ENCODE measurements at regions not wholly inside any gene's neighbourhood (a gene's known extent, or its start where the extent isn't known, plus 50 kb on each side); places are given as distances from the start of the nearest gene placed in this dataset.

- no peak for DNase-seq (ENCODE audit: low read depth, low spot score)
- H3K27ac ChIP-seq (ENCODE audit: low read depth, low read length): no peak overlapping the region
- no peaks in the 10 kb centered on the region for H3K27me3 ChIP-seq (ENCODE audit: control insufficient read depth, insufficient read depth, low read length)
- H3K4me3 ChIP-seq (ENCODE audit: low read depth, low read length): no peak overlapping the region
- H3K9me3 ChIP-seq (ENCODE audit: control insufficient read depth, insufficient read depth, low read length): no peaks in the 10 kb centered on the region
- ChIA-PET POLR2A (no interaction called here), CTCF (no interaction called here)
- TF ChIP-seq, protein P1, sequence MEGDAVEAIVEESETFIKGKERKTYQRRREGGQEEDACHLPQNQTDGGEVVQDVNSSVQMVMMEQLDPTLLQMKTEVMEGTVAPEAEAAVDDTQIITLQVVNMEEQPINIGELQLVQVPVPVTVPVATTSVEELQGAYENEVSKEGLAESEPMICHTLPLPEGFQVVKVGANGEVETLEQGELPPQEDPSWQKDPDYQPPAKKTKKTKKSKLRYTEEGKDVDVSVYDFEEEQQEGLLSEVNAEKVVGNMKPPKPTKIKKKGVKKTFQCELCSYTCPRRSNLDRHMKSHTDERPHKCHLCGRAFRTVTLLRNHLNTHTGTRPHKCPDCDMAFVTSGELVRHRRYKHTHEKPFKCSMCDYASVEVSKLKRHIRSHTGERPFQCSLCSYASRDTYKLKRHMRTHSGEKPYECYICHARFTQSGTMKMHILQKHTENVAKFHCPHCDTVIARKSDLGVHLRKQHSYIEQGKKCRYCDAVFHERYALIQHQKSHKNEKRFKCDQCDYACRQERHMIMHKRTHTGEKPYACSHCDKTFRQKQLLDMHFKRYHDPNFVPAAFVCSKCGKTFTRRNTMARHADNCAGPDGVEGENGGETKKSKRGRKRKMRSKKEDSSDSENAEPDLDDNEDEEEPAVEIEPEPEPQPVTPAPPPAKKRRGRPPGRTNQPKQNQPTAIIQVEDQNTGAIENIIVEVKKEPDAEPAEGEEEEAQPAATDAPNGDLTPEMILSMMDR (IDR thresholded peaks at IDR 0.05; ENCODE audit: low read depth, low read length): no peak
Measured at GRCh38 chr4:103329642-103330041, 131.5 kb upstream of the CENPE start.

DNA sequence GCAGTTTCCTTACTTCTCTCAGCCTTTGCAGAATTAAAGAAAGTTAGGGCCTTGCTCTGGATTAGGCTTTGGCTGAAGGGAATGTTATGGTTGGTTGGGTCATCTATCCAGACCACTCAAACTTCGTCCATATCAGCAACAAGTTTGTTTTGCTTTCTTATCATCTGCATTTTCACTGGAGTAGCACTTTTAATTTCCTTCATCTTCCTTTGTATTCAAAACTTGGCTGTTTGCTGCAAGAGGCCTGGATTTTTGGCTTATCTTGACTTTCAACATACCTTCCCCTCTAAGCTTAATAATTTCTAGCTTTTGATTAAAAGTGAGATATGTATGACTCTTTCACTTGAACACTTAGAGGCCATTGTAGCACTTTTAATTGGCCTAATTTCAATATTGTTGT, 126.7 kb upstream of the CENPE start:
- Histone ChIP-seq H3K9me3 (ENCODE audit: control insufficient read depth, insufficient read depth, low read length) (no peaks in the 10 kb centered on the region), H3K27me3 (ENCODE audit: control insufficient read depth, insufficient read depth, low read length) (no peaks in the 10 kb centered on the region), H3K4me3 (ENCODE audit: low read depth, low read length) (no peak overlapping the region), H3K27ac (ENCODE audit: low read depth, low read length) (no peak overlapping the region)
- DNase-seq (ENCODE audit: low read depth, low spot score): no peak
- CTCF ChIA-PET: no interaction called here
- POLR2A ChIA-PET: no interaction called here
- TF ChIP-seq, protein P1 (IDR thresholded peaks at IDR 0.05; ENCODE audit: low read depth, low read length): no peak

DNA sequence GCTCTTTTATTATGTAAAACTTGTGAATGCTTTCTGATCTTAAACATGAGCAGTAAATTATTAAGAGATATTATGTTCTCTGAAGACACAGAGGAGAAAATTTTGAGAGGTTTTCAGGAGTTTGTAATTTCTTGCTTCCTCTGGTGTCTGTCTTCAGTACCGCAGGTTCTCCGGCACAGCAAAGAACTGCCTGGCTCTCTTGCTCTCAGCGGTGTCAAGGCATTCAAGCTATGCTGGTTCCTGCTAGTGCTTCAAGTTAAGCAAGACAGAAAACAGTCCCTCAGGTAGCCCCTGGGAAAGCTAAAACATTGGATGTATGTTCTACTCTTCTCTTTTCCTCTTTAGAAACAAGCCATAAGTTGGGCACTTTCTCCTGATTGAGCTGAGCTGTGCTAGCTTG, 120.2 kb upstream of the CENPE start:
- H3K4me3 ChIP-seq (ENCODE audit: low read depth, low read length): no peak overlapping the region
- H3K9me3 ChIP-seq (ENCODE audit: control insufficient read depth, insufficient read depth, low read length): no peaks in the 10 kb centered on the region; the same call in 1 of the 2 replicates
- TF ChIP-seq, protein P1 (IDR thresholded peaks at IDR 0.05; ENCODE audit: low read depth, low read length): no peak
- H3K27me3 ChIP-seq (ENCODE audit: control insufficient read depth, insufficient read depth, low read length): no peaks in the 10 kb centered on the region
- DNase-seq (ENCODE audit: low read depth, low spot score): no peak
- ChIA-PET POLR2A (no interaction called here), CTCF (no interaction called here)
- no peak overlapping the region for H3K27ac ChIP-seq (ENCODE audit: low read depth, low read length)

- H3K27me3 ChIP-seq (ENCODE audit: control insufficient read depth, insufficient read depth, low read length): no peaks in the 10 kb centered on the region
- ChIA-PET CTCF (no interaction called here), POLR2A (no interaction called here)
- no peaks in the 10 kb centered on the region; the same call in 1 of the 2 replicates for H3K9me3 ChIP-seq (ENCODE audit: control insufficient read depth, insufficient read depth, low read length)
- TF ChIP-seq, protein P1 (IDR thresholded peaks at IDR 0.05; ENCODE audit: low read depth, low read length): no peak
- no peak overlapping the region for H3K27ac ChIP-seq (ENCODE audit: low read depth, low read length)
- no peak overlapping the region for H3K4me3 ChIP-seq (ENCODE audit: low read depth, low read length)
- no peak for DNase-seq (ENCODE audit: low read depth, low spot score)
Measured at GRCh38 chr4:103308248-103308561, 110.1 kb upstream of the CENPE start.

DNA sequence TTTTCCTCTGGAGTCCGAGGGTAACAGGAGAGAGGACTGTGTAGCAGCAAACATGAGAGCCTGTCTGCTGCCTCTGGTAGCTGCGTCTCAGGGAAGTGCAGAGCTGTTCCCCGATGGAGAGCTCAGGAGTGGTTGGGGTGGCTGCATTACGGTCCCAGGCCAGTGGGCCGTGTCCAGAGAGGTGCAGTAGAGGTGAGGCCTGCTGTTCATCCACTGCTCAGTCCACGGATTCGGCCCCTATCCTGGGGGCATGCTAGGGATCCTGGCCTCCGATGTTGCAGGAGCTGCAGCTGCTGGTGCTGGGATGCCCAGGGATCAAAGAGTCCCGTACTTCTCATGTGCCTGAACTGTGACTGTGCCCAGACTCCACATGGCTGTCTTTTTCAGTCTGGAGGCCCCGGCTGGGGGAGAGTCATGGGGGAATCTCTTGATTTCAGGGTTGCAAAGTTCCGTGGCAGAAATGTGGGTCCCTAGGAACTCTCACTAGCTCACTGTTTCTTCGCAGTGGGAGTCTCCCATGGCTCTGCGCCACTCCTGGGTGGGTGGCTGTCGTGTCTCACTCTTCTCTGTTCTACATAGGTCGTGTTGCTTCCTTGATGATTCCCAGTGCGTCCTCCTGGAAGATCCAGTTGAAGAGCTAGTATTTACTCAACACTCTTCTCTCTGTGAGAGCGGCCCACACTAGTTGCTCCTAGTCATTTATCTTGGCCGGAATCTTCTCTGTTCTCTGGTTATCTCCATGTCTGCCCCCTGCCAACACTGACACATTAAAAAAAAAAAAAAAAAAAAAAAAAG, 109.5 kb upstream of the CENPE start:
- CTCF ChIA-PET: no interaction called here
- Histone ChIP-seq H3K9me3 (ENCODE audit: control insufficient read depth, insufficient read depth, low read length) (no peaks in the 10 kb centered on the region; the same call in 1 of the 2 replicates), H3K27ac (ENCODE audit: low read depth, low read length) (no peak overlapping the region), H3K27me3 (ENCODE audit: control insufficient read depth, insufficient read depth, low read length) (no peaks in the 10 kb centered on the region), H3K4me3 (ENCODE audit: low read depth, low read length) (no peak overlapping the region)
- no peak for DNase-seq (ENCODE audit: low read depth, low spot score)
- TF ChIP-seq, protein P1 (IDR thresholded peaks at IDR 0.05; ENCODE audit: low read depth, low read length): no peak
- POLR2A ChIA-PET: no interaction called here

Measured in AG04450 (cell line).